WERI-Rb-1 (cell line): ENCODE measurements at regions not wholly inside any gene's neighbourhood (a gene's known extent, or its start where the extent isn't known, plus 50 kb on each side); places are given as distances from the start of the nearest gene placed in this dataset.

Source experiments
- DNase-seq: peaks from one replicate; pipeline ENCODE4 v3.0.0-alpha.2; 2020
- H3K27ac ChIP-seq: fragments of 250-450 bp; sonication (Bioruptor Pico); 2 replicates; pipeline ENCODE4 v1.5.1; 2020; ENCODE audit warnings: mild to moderate bottlenecking, moderate library complexity
- H3K27me3 ChIP-seq: fragments of 250-450 bp; sonication (Bioruptor Pico); 2 replicates; pipeline ENCODE4 v1.5.1; 2021; ENCODE audit warnings: mild to moderate bottlenecking, low read depth, moderate library complexity; ENCODE audit not compliant: insufficient read depth, severe bottlenecking
- H3K36me3 ChIP-seq: fragments of 250-450 bp; sonication (Bioruptor Pico); 2 replicates; pipeline ENCODE4 v1.5.1; 2020; ENCODE audit warnings: mild to moderate bottlenecking, moderate library complexity
- H3K4me3 ChIP-seq: 2 replicates; pipeline ENCODE4 v1.5.1; 2011; ENCODE audit warnings: low read depth, mild to moderate bottlenecking, control low read depth, low read length
- H3K9me3 ChIP-seq: fragments of 250-450 bp; sonication (Bioruptor Pico); 2 replicates; pipeline ENCODE4 v1.5.1; 2021; ENCODE audit warnings: mild to moderate bottlenecking, moderate library complexity; ENCODE audit not compliant: severe bottlenecking
- TF ChIP-seq, protein P1 (sequence below): IDR thresholded peaks from 2 replicates; pipeline ENCODE4 v1.5.1; 2011; ENCODE audit warnings: low read depth, mild to moderate bottlenecking, control low read depth, inconsistent platforms, low read length

- Histone ChIP-seq H3K27me3 (no peaks in the 10 kb centered on the region), H3K27ac (no peak overlapping the region), H3K36me3 (no peaks in the 10 kb centered on the region), H3K4me3 (no peak overlapping the region), H3K9me3 (no peaks in the 10 kb centered on the region)
- DNase-seq = no peak
- TF ChIP-seq, protein P1, sequence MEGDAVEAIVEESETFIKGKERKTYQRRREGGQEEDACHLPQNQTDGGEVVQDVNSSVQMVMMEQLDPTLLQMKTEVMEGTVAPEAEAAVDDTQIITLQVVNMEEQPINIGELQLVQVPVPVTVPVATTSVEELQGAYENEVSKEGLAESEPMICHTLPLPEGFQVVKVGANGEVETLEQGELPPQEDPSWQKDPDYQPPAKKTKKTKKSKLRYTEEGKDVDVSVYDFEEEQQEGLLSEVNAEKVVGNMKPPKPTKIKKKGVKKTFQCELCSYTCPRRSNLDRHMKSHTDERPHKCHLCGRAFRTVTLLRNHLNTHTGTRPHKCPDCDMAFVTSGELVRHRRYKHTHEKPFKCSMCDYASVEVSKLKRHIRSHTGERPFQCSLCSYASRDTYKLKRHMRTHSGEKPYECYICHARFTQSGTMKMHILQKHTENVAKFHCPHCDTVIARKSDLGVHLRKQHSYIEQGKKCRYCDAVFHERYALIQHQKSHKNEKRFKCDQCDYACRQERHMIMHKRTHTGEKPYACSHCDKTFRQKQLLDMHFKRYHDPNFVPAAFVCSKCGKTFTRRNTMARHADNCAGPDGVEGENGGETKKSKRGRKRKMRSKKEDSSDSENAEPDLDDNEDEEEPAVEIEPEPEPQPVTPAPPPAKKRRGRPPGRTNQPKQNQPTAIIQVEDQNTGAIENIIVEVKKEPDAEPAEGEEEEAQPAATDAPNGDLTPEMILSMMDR = no peak
Measured at GRCh38 chr13:39144391-39144790, 106.1 kb downstream of the NHLRC3 start.

GRCh38 chr13:39144941-39145533 is 106.8 kb downstream of the NHLRC3 start:
- Histone ChIP-seq H3K36me3 (no peaks in the 10 kb centered on the region), H3K27ac (no peak overlapping the region), H3K27me3 (no peaks in the 10 kb centered on the region), H3K9me3 (no peaks in the 10 kb centered on the region), H3K4me3 (no peak overlapping the region)
- peak; percentile 35 for DNase-seq
- TF ChIP-seq, protein P1 = peak; percentile 64

DNA sequence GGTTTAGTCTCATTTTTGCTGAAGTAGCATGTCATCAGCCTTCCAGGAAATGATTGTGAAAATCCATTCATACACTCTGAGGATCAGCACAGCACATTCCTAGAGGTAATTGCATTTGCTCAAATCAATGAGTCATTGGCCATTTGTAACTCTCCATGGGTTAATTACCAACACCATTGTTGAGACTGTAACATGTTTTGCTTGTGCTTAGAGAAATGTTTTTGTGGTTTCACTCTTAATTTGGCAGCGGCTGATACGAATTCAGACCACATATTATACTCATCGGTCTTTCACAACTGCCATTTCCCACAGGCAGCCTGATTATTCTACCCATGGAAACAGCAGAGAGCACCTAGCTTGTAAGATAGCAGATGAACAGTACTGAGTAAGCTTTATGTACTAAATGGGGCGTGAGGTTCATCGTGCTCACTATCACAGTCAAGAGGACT is 110.3 kb downstream of the NHLRC3 start:
- no peak overlapping the region for H3K27ac ChIP-seq
- H3K27me3 ChIP-seq = no peaks in the 10 kb centered on the region
- no peaks in the 10 kb centered on the region for H3K9me3 ChIP-seq
- TF ChIP-seq, protein P1 = no peak
- H3K4me3 ChIP-seq = no peak overlapping the region
- DNase-seq = no peak
- H3K36me3 ChIP-seq = no peaks in the 10 kb centered on the region

GRCh38 chr13:39149896-39150295 is 111.6 kb downstream of the NHLRC3 start:
- no peaks in the 10 kb centered on the region for H3K27me3 ChIP-seq
- no peaks in the 10 kb centered on the region for H3K36me3 ChIP-seq
- no peak overlapping the region for H3K4me3 ChIP-seq
- no peak for DNase-seq
- no peaks in the 10 kb centered on the region for H3K9me3 ChIP-seq
- no peak overlapping the region for H3K27ac ChIP-seq
- TF ChIP-seq, protein P1 = no peak

GRCh38 chr13:39154041-39154440 is 115.8 kb downstream of the NHLRC3 start:
- H3K4me3 ChIP-seq = no peak overlapping the region
- TF ChIP-seq, protein P1 = no peak
- no peak overlapping the region for H3K27ac ChIP-seq

DNA sequence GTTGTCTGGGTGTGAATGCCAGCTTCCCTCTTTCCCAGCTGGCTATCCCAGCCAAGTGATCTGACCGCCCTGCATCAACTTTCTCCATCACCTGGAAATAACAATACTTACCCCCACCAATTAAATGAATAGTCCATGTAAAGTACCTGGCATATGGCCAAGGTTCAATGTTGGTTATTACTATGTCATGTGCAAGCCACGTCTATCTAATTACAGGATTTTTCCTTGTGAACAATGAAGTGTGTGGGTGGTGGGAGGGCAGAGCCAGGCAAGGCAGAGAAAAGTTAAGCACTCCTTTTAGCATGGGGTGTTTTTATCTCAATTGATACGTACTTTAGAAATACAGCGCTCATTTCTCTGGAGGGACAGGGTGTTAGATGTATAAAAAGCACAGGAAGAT is 121.1 kb downstream of the NHLRC3 start:
- Histone ChIP-seq H3K9me3 (no peaks in the 10 kb centered on the region), H3K27ac (no peak overlapping the region), H3K36me3 (no peaks in the 10 kb centered on the region), H3K4me3 (no peak overlapping the region), H3K27me3 (no peaks in the 10 kb centered on the region)
- DNase-seq = no peak
- TF ChIP-seq, protein P1 = no peak

More at GRCh38 chr13:39154041-39154440, 115.8 kb downstream of the NHLRC3 start:
- no peaks in the 10 kb centered on the region for H3K27me3 ChIP-seq
- no peak for DNase-seq
- H3K36me3 ChIP-seq = no peaks in the 10 kb centered on the region
- no peaks in the 10 kb centered on the region for H3K9me3 ChIP-seq
